ENCODE measurements at regions not wholly inside any gene's neighbourhood (a gene's known extent, or its start where the extent isn't known, plus 50 kb on each side); places are given as distances from the start of the nearest gene placed in this dataset.

DNA sequence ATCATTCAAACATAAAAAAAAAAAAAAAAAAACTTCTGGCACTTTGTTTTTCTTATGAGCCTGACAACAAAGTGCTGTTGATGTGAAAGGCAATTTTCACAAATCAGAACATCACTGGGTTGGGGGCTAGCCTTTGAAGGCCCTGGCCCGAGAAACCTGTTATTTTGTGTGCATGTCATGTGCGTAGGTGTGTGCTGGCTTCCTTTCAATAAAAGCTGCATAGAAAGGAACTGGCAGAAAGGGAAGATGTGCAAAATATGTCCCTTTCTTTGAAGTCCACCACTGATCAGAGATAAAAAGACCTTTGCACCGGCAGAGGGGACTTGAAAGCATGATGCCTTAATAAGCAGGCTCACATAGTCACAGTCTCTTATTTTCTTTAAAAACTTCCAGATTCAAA is 170.8 kb upstream of the RASGEF1B start:
- no peak for DNase-seq (ENCODE audit: low spot score)
- intact Hi-C loops (cut with DNase I) = no loop called here
- ATAC-seq = no peak

DNA sequence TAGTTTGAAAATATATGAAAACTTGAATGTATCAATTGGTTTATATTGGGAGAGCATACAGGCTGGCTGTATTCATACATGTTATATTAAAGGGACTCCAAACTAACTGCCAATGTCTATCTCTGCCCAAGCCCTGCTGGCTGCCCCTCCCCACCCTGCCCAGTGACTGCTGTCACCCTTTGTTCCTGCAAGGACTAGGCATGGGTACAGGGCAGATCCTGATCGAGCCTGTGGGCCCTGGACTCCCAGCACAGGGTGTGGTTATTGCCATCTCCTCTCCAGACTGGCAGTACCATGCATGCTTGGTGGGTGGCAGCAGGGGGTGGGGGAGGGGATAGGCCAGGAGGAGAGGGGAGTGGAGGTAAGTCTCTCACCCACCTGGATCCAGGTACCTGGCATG is 167.5 kb upstream of the RASGEF1B start:
- no peak for ATAC-seq
- intact Hi-C loops (cut with DNase I) = no loop called here
- no peak for DNase-seq (ENCODE audit: low spot score)

DNA sequence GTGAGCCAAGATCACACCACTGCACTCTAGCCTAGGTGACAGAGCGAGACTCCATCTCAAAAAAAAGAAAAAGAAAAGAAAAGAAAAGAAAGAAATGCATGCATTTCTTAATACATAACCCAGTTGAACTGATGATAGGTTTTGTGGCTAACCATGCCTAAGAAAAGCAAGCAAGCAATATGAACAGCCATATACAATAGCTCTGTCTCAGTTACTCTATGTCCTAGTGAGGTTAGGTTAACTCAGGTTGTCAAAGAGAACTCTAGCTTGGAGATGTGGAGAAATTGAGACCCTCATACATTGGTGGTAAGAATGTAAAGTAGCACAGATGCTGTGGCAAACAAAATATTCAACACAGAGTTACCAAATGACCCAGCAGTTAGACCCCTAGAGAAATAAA is 167.0 kb upstream of the RASGEF1B start:
- ATAC-seq (no peak), DNase-seq (ENCODE audit: low spot score) (no peak)
- intact Hi-C loops (cut with DNase I) = no loop called here

DNA sequence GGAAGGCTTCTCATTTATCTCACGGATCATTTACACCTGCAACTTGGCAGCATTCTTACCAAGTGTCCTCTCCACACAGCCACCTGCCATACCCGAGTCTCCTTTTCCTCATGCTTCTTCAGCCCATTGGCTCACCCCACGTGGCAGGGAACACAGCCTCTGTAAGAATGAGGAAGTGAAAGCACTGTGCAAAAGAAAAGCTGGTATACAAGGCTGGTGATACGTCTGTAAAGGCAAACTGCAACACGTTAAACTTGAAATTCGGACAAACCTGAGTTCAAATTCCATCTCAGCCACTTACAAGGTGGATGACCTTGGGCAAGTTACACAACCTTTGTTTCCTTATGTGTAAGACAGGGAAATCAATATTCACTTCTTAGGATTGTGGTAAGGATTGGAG is 164.0 kb upstream of the RASGEF1B start:
- DNase-seq (ENCODE audit: low spot score) (peak; percentile 63), ATAC-seq (peak; percentile 70)

DNA sequence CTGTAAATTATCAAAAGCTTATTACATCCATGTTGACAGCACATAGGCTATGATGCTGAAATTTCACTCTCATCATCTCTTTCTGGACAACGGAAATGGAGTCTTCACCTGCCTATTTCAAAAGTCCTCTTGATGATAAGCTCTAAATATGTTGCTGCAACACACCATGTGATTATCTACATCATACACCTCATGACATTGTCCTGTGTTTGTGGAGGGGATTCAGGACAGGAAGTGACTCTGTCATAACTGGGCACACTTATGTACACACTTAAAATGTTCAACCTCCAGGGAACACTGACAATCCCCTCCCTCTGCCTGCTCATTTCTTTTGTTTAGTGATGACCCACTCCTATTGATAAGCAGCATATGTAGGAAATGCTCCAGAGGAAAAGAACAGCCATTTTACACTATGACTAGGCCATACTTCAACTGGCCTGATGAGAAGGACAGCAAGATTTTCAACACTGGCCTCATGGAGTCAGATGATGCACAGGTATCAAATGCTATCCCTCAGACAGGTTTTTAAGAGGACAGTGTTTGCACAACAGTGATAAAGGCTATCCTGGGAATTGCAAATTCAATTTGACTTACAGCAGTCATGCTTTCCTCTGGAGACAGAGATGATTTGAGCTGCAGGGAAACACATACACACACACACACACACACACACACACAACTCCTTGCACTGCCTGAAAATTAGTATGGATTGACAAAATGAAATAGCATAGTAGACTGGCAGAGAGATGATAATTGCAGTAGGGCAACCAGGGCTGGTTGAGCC is 163.3 kb upstream of the RASGEF1B start:
- DNase-seq (ENCODE audit: low spot score) (no peak), ATAC-seq (no peak)
- intact Hi-C loops (cut with DNase I) = no loop called here

More for the DNA sequence above, 164.0 kb upstream of the RASGEF1B start:
- intact Hi-C loops (cut with DNase I) = no loop called here

DNA sequence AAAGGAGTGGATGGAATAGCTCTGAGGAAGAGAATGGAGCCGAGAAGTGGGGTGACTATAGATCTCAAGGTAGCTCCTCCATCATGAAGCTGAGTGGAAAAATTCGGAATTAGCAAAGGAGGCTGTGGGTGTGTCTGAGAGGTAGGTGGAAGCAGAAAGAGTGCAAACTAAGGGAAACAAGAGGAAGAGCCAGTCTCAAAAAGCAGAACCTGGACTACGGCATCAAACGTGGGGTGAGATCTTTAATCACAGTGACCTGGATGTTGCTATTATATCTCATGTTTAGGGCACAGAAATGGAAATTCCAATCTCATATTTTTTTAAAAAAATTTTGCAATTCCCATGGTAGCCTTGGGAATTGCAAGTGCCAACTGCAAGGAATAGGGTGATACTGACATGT is 162.5 kb upstream of the RASGEF1B start:
- intact Hi-C loops (cut with DNase I) = no loop called here
- no peak for ATAC-seq
- DNase-seq (ENCODE audit: low spot score) = no peak

DNA sequence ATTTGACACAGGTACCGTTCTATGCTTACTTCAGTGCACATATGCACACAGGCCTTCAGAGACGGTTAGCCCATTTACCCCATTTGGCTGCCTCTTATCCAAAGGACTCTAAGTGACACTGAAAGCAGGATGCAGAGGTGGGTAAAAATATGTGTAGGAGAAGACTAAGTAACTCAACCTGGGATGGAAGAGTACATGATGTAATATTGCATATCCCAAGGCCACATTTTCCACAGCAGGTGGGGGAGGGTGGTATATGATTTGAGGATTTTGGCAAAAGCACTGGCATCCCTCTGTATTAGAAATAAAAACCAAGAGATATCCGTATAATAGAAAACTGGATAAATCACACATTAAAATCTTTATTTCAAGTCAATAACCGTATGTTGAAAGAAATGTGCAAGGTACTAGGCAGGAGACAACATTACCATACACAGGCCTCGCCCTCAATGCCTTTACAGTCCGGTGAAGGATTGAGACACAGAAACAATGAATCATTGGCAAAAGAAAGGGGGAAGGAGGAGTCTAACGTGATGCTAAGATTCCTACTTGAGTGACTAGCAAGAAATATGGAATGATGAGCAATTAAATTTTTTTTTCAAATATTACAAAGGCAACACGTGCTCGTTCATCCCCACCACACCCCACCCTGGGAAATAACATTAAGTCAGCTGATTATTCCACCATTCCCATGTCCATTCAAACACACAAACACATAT is 161.0 kb upstream of the RASGEF1B start:
- ATAC-seq (no peak), DNase-seq (ENCODE audit: low spot score) (no peak)
- intact Hi-C loops (cut with DNase I) = no loop called here

DNA sequence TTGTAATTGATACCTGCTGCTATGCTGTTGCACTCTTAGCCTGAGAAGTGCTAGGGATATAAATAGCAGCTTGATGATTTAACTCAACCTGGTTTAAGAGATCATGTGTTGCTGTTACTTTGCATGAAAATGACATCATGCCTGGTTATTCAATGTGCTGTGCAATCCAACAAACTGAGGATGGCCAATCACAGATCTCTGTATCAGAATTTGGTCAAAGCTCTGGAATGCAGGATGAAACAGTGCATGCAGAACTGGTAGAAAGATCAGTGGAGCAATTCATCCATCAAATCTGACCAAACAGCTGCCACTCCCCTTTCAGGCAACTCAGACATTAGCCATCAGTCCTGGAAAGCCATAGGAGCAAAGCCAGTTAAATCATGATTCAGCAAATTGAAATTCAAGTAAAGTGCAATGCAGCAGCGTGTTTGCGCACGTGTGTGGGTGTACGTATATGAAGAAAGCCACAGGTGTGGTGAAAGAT is 160.3 kb upstream of the RASGEF1B start:
- intact Hi-C loops (cut with DNase I) = no loop called here
- ATAC-seq (peak; percentile 42), DNase-seq (ENCODE audit: low spot score) (no peak)

DNA sequence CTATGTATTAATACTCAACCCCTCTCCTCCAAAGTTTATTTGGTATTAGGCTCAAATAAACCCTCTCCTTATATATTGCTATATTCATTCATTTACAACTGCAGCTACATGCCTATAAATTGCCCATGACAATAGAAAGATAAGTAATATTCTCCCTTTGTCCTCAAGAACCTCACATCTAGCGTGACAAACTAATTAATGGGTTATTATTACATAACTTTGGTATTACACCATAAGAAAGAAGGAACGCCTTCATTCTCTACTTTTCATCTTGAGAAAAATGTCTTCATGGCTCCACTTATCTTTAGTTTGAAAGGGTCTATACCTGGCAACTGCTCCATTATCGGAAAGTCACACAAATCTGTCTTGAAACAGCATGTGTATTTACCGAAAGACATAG is 157.7 kb upstream of the RASGEF1B start:
- intact Hi-C loops (cut with DNase I) = no loop called here
- ATAC-seq (no peak), DNase-seq (ENCODE audit: low spot score) (no peak)

DNA sequence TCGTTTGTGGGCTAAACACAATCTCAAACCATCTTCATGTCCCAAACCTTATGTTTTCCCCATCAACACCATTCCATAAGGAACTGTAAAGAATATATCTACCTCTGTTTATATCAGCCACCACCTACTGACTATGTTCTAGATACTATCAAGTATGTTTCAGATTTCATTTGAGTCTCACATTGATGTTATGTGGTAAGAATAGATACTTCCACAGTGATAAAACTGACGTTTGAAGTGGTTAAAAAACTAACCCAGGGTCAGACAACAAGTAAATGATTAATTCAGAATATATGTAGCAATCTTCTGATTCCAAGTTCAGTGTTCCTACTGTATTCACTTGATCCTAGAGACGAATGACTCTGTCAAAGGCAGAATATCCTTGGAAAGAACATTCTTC is 156.8 kb upstream of the RASGEF1B start:
- ATAC-seq = no peak
- intact Hi-C loops (cut with DNase I) = no loop called here
- no peak for DNase-seq (ENCODE audit: low spot score)

DNA sequence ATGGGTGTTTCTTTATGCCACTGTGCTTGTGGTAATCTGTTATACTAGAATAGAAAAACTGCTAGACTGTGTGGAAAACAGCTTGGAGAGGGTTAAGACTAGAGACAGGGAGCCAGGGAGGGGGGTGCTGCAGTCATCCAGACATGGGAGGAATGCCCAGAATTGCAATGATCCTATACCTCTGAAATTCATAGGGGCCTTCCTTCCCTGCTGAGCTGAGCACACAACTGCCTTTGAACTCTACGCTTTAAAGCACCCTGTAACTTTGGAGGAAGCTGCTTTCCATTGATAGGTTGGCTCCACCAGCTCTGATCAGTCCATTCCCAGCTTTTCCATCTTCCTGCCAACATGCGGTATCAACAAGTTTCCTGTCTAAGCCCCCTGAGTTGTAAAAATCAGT is 155.9 kb upstream of the RASGEF1B start:
- DNase-seq (ENCODE audit: low spot score) = no peak
- intact Hi-C loops (cut with DNase I) = no loop called here
- no peak for ATAC-seq

DNA sequence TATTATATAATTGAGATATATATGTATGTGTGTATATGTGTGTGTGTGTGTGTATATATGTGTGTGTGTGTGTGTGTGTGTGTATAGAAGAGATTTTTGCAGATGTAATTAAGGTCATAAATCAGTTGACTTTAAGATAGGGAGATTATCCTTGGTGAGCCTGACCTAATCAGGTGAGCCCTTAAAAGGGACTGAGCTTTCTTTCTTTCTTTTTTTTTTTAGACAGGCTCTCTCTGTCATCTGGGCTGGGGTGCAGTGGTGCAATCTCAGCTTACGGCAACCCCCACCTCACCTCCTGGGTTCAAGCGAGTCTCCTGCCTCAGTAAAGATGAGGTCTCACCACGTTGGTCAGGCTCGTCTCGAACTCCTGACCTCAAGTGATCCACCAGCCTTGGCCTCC is 155.1 kb upstream of the RASGEF1B start:
- no peak for ATAC-seq
- DNase-seq (ENCODE audit: low spot score) = no peak
- intact Hi-C loops (cut with DNase I) = no loop called here

DNA sequence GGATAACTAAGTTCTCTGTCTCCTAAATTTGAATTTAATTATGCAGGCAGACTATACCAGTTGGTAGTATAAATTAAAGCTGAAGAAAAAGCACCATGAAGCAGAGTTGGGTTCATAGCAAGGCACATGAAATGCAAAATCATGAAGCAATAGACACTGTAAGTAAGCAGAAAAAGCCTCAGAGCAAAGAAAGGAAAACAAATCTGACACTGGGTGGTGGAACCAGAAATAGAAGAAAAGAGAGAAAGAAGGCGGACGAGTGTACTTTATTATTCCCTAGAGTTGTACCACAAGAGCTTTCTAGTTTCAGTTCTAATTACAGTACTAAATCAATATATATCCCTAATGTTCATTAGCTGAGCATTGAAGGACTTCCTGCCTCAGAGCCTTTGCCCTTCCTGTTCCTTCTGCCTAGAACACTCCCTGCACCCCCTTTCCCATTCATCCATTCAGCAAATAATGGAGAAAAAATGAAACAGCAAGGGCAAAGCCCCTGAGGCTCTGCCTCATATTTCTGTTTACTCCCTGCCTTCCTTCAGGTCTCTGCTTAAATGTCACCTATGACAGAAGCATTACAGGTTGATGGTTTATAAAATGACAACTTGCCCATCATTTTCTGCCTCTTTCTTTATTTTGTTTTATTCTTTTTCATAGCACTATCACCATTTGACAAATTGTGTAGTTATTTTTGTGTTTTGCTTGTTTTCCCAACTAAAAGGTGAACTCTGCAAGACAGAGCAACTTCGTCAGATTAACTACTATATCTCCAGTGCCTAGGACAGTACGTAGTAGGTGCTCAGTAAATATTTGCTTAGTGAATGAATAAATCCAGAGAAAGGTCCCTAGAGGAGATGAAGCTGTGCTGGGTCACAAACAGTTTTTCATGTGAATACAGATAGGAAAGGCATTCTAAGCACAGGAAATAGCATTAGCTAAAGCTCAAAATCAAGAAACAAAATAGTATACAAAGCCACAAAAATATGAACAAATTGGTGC is 154.0 kb upstream of the RASGEF1B start:
- intact Hi-C loops (cut with DNase I) = no loop called here
- DNase-seq (ENCODE audit: low spot score) (no peak), ATAC-seq (peak; percentile 22)

DNA sequence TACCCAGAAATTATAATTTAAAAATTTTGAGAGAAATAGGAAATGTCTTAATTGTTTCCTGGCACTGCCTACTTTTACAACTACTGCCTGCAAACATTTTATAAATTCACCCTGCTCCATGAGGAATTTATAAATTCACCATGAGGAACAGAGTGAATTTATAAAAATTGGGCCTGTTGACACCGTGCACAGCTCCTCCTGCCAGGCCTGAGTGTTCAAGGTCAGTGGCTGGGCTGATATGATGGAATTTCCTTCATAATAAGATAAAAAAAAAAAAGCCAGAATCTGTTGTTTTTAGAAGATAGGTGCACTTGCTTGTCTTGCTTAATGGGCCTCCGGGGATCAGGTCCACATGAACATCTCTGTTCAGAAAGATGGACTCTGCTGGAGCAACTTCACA is 151.7 kb upstream of the RASGEF1B start:
- DNase-seq (ENCODE audit: low spot score) = no peak
- ATAC-seq = no peak
- intact Hi-C loops (cut with DNase I) = no loop called here

DNA sequence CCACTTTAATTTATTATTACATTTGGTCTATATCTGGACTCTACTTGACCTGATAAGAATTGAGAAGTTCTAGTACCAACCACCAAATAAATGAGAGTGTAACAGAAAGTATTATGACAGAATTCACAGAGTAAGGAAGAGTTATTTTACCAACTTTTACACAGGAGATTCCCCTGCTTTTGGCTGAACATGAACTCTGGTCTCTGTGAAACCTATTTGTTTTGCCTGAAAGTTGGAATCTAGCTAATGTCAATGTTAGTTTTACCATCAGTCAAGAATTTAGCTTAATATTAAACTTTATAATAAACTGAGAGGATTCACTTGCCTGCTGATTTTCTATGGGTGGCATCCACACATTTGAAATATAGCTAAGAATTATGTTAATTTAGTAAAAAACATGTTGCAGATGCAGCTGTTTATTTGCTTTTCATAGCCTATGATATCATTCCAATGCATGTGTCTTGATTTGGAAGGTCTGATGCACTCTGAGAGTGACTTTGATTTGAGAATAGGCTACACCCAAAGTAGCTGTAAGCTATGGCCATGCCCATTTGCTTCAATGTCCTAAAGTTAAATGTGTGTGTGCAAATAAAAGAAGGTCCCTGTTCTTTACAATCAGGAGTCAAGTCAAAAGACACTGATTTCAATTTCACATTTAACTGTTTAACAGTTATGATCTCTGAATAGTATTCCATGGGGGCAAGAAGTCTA is 150.9 kb upstream of the RASGEF1B start:
- intact Hi-C loops (cut with DNase I) = no loop called here
- ATAC-seq (no peak), DNase-seq (ENCODE audit: low spot score) (no peak)

DNA sequence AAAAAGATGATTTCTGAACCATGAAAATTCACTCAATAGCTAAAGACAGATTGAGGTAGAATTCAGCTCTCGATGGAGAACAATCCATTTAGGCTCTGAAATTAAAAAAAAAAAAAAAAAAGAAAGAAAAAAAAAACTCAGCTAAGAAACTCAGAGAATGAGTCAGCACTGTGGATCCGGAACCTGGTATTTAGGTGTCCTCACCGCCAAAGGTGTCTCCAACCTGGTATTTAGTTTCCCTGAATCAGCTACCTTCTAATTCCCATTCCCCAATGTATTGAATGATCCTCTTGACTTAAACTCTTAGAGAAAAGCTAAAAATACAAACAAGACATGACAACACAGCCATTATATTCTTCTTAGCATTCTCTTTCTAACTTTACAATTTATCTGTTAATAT is 150.3 kb upstream of the RASGEF1B start:
- no peak for DNase-seq (ENCODE audit: low spot score)
- intact Hi-C loops (cut with DNase I) = no loop called here
- no peak for ATAC-seq

DNA sequence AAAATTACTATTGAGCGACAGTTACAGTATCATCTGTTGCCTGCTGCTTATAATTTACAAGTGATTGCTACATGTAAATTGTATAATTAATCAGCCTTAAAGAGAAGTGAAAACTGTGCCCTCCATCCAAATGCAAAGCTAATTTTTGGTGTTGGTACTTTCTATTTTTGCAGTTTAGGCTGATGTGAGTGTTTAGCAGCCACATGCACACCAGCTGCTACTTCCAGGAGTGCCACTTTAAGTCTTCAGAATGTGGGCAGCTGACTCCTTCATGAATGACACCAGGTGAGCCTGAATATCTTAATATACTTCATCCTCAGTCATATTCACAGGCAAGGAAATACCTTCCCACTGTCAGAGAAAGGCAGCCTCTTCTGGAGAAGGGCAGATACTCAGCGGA is 149.8 kb upstream of the RASGEF1B start:
- ATAC-seq (no peak), DNase-seq (ENCODE audit: low spot score) (no peak)
- intact Hi-C loops (cut with DNase I) = no loop called here

DNA sequence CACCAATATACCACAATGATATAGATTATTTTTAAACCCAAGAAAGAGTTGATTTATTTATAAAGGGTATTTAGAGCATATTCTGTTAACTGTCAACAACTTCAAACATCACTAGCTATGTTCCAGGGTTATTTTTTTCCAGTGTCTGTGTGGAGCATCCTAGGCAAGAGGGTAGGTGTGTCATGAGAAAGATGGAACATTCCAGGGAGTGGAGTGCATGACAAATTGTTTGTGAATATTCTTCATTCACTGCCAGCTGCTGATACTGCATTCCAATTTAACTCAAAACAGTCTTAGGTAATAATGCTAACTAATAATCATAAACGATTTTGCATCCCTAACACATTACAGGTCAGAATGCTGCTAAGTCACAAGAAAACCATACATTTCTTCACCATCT is 148.7 kb upstream of the RASGEF1B start:
- ATAC-seq = no peak
- no peak for DNase-seq (ENCODE audit: low spot score)
- intact Hi-C loops (cut with DNase I) = no loop called here

DNA sequence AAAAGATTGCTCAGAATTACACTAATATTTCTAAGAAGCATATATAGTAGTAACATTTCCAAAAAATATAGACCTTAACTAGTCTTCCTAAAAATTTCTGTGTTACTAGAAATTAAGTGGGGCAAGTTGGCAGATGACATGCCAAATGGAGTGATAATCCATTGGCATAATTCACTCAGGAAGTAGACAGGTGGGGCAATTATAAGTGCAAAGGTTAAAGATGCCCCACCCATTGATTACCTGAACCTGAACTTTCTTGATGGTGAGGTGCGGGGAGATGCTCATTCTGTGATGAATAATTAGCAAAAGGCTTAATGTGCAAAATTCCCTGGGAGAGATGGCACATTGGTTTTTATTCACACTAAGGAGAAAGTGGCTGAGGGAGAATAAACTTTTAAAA is 145.8 kb upstream of the RASGEF1B start:
- intact Hi-C loops (cut with DNase I) = no loop called here
- ATAC-seq (no peak), DNase-seq (ENCODE audit: low spot score) (no peak)
